Right hindlimb (tissue), 1 donor: ENCODE measurements at regions not wholly inside any gene's neighbourhood (a gene's known extent, or its start where the extent isn't known, plus 50 kb on each side); places are given as distances from the start of the nearest gene placed in this dataset.

Source experiments
- DNase-seq: peaks from one replicate; pipeline ENCODE4 v3.0.0-alpha.2; 2018

DNA sequence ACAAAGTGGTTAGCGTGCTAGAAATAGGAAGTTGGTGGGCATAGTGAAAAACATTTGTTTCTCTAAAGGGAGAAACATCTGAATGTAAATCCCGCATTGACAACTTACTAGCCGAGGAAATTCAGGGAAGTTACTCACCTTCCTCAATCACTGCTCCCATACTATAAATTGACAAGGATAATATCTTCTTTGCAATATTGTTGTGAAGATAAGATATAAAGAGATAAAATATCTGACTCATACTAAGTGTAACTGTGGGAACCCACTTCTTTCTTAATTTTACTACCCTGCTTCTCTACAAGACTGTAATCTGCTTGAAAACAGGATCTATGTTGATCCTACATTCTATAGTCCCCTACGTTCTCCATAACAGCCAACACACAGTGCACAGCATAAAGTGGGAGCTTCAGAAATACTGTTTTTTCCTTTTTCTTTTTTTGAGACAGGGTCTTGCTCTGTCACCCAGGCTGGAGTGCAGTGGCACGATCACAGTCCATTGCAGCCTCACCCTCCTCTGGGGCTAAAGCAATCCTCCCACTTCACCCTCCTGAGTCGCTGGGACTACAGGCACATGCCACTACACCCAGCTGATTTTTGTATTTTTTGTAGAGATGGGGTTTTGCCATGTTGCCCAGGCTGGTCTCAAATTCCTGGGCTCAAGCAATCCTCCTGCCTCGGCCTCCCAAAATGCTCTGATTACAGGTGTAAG lies 57.4 kb upstream of the C1orf21 start:
- no peak for DNase-seq

DNA sequence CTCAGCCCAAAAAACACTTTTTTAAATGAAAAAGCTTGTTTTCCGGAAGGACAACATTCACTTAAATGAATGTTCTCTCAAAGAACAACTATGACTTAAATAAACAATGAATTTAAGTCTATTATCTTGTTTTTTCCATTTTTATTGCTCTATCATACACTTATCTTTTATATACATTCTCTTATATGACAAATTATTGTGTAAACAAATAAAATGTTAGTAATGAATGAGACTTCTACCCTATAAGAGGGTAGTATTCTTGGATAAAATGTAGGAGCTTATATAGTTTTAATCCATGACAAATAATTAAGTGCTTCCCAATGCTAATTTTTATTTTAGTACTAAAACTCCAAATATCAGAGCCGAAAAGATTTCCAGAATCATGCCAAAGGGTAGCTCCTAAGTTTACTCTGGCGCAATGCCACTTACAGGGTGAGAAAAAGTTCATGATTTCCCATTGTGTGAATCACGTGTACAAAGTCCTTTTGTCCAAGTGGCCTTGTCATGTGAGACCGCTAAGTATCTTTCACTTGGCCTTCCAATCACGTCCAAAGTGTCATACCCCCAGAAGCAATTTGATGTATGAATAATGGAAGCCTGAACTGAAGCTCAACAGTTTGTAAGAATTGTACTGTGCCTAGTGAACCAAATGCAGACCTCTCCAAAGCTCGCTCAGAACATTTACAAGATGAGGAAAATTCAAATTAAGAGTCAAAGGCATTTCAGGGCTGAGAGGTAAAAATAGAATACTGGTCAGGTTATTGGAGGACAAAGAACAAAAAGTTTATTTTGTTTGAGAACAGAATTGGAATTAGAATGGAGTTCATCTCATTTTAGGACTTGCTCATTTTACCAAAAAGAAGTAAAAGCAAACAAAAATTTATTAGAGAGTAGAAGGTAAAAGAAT lies 56.6 kb upstream of the C1orf21 start:
- DNase-seq = no peak

DNA sequence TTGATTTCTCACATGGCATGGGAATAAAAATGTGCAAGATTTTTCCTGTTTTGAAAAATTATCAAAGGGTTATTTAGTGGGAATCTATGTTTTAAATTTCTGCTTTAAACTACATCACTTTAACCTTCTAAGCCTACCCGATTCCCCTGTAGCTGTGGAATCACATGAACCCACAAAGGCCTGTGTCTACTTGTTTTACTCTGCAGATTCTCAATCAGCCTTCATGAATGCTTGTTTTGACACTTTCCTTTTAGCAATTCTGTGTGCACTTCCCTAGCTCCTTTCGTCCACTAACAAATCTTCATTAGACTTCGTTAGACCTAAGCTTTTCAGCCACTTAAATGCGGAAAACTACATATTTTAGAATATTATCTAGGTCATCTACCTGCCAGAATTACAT lies 56.0 kb upstream of the C1orf21 start:
- DNase-seq = no peak
